SJCRH30 (cell line): ENCODE measurements at regions not wholly inside any gene's neighbourhood (a gene's known extent, or its start where the extent isn't known, plus 50 kb on each side); places are given as distances from the start of the nearest gene placed in this dataset.
"Not testable (repeated sequence)": the region's sequence is repeated elsewhere in the genome, so short reads cannot be mapped to it uniquely, and the experiment has no call there.

Experiments used
- DNase-seq, 2 experiments: peaks; one replicate each; pipeline ENCODE4 v3.0.0-alpha.2; 2015 to 2020
- H3K27ac ChIP-seq: fragments of 250-450 bp; sonication (Bioruptor Pico); 2 replicates; pipeline ENCODE4 v1.5.1; 2020; ENCODE audit warnings: mild to moderate bottlenecking, moderate library complexity
- H3K27me3 ChIP-seq: fragments of 250-450 bp; sonication (Bioruptor Pico); 2 replicates; pipeline ENCODE4 v1.5.1; 2020; ENCODE audit warnings: mild to moderate bottlenecking, moderate library complexity
- H3K36me3 ChIP-seq: fragments of 250-450 bp; sonication (Bioruptor Pico); 2 replicates; pipeline ENCODE4 v1.5.1; 2020; ENCODE audit warnings: mild to moderate bottlenecking, moderate library complexity
- H3K4me1 ChIP-seq: fragments of 250-450 bp; sonication (Bioruptor Pico); 2 replicates; pipeline ENCODE4 v1.5.1; 2020; ENCODE audit warnings: mild to moderate bottlenecking, moderate library complexity
- H3K4me3 ChIP-seq: fragments of 250-450 bp; sonication (Bioruptor Pico); 2 replicates; pipeline ENCODE4 v1.5.1; 2020; ENCODE audit warnings: mild to moderate bottlenecking, moderate library complexity
- H3K9me3 ChIP-seq: fragments of 250-450 bp; sonication (Bioruptor Pico); replicated peaks from 2 replicates; pipeline ENCODE4 v1.5.1; 2020; ENCODE audit warnings: mild to moderate bottlenecking, moderate library complexity

GRCh38 chr13:79987761-79988160 lies 353.2 kb downstream of the SPRY2 start:
- Histone ChIP-seq H3K27me3 (no peaks in the 10 kb centered on the region), H3K36me3 (no peaks in the 10 kb centered on the region), H3K9me3 (no peaks in the 10 kb centered on the region), H3K4me1 (no peaks in the 10 kb centered on the region), H3K4me3 (no peak overlapping the region), H3K27ac (no peak overlapping the region)
- DNase-seq, result no peak

GRCh38 chr13:79987323-79987722 lies 353.6 kb downstream of the SPRY2 start:
- Histone ChIP-seq H3K4me1 (no peaks in the 10 kb centered on the region), H3K27ac (no peak overlapping the region), H3K27me3 (no peaks in the 10 kb centered on the region), H3K36me3 (no peaks in the 10 kb centered on the region), H3K4me3 (no peak overlapping the region), H3K9me3 (no peaks in the 10 kb centered on the region)
- DNase-seq, result no peak

GRCh38 chr13:79986890-79987289 lies 354.0 kb downstream of the SPRY2 start:
- no peak overlapping the region for H3K27ac ChIP-seq
- no peak overlapping the region for H3K4me3 ChIP-seq
- no peaks in the 10 kb centered on the region for H3K36me3 ChIP-seq
- no peaks in the 10 kb centered on the region for H3K9me3 ChIP-seq
- H3K27me3 ChIP-seq, result no peaks in the 10 kb centered on the region
- DNase-seq, result no peak
- no peaks in the 10 kb centered on the region for H3K4me1 ChIP-seq

GRCh38 chr13:79974935-79975650 lies 365.8 kb downstream of the SPRY2 start:
- DNase-seq, H3K4me3 ChIP-seq, H3K36me3 ChIP-seq, H3K27ac ChIP-seq, H3K4me1 ChIP-seq, H3K27me3 ChIP-seq: not testable (repeated sequence)
- peaks cover 19% of the 10 kb centered on the region for H3K9me3 ChIP-seq

- Histone ChIP-seq H3K36me3 (no peaks in the 10 kb centered on the region), H3K9me3 (peaks cover 16% of the 10 kb centered on the region), H3K4me3 (no peak overlapping the region), H3K27me3 (no peaks in the 10 kb centered on the region), H3K4me1 (no peaks in the 10 kb centered on the region), H3K27ac (no peak overlapping the region)
- DNase-seq, result peak; percentile 11 to 44
Observed at GRCh38 chr13:79973533-79973963, 367.4 kb downstream of the SPRY2 start.

- no peaks in the 10 kb centered on the region for H3K4me1 ChIP-seq
- H3K36me3 ChIP-seq, result no peaks in the 10 kb centered on the region
- no peaks in the 10 kb centered on the region for H3K27me3 ChIP-seq
- no peak for DNase-seq
- no peak overlapping the region for H3K4me3 ChIP-seq
- no peak overlapping the region for H3K27ac ChIP-seq
- peaks cover 14% of the 10 kb centered on the region; the same call in 1 of the 2 replicates for H3K9me3 ChIP-seq
Observed at GRCh38 chr13:79972066-79972569, 368.8 kb downstream of the SPRY2 start.

- H3K27ac ChIP-seq, result no peak overlapping the region
- H3K36me3 ChIP-seq, result no peaks in the 10 kb centered on the region
- H3K4me1 ChIP-seq, result no peaks in the 10 kb centered on the region
- H3K4me3 ChIP-seq, result no peak overlapping the region
- DNase-seq, result no peak
- 0 out of 2 replicates have a peak, but pooled peaks cover 6% of the 10 kb centered on the region for H3K9me3 ChIP-seq
- no peaks in the 10 kb centered on the region for H3K27me3 ChIP-seq
Observed at GRCh38 chr13:79966493-79966895, 374.4 kb downstream of the SPRY2 start.

GRCh38 chr13:79966059-79966458 lies 374.9 kb downstream of the SPRY2 start:
- DNase-seq, result no peak
- Histone ChIP-seq H3K27ac (no peak overlapping the region), H3K27me3 (no peaks in the 10 kb centered on the region), H3K36me3 (no peaks in the 10 kb centered on the region), H3K4me1 (no peaks in the 10 kb centered on the region), H3K9me3 (0 out of 2 replicates have a peak, but pooled peaks cover 4% of the 10 kb centered on the region), H3K4me3 (no peak overlapping the region)

- Histone ChIP-seq H3K36me3 (no peaks in the 10 kb centered on the region; the same call in 1 of the 2 replicates), H3K27me3 (no peaks in the 10 kb centered on the region), H3K4me1 (no peaks in the 10 kb centered on the region), H3K27ac (no peak overlapping the region), H3K4me3 (no peak overlapping the region), H3K9me3 (peaks cover 2% of the 10 kb centered on the region; the same call in 1 of the 2 replicates)
- no peak for DNase-seq
Observed at GRCh38 chr13:79946556-79946955, 394.4 kb downstream of the SPRY2 start.

- H3K4me1 ChIP-seq, result no peaks in the 10 kb centered on the region
- H3K9me3 ChIP-seq, result no peaks in the 10 kb centered on the region
- H3K27me3 ChIP-seq, result no peaks in the 10 kb centered on the region
- H3K4me3 ChIP-seq, result no peak overlapping the region
- no peak for DNase-seq
- no peak overlapping the region for H3K27ac ChIP-seq
- H3K36me3 ChIP-seq, result no peaks in the 10 kb centered on the region
Observed at GRCh38 chr13:79943346-79944023, 397.4 kb downstream of the SPRY2 start.

- H3K9me3 ChIP-seq, result no peaks in the 10 kb centered on the region
- peaks cover 6% of the 10 kb centered on the region; the same call in 1 of the 2 replicates for H3K4me1 ChIP-seq
- H3K4me3 ChIP-seq, result no peak overlapping the region
- H3K27me3 ChIP-seq, result no peaks in the 10 kb centered on the region
- DNase-seq, result no peak
- no peak overlapping the region for H3K27ac ChIP-seq
- H3K36me3 ChIP-seq, result no peaks in the 10 kb centered on the region
Observed at GRCh38 chr13:79941752-79942151, 399.2 kb downstream of the SPRY2 start.

GRCh38 chr13:79939689-79940088 lies 401.2 kb downstream of the SPRY2 start:
- Histone ChIP-seq H3K36me3 (no peaks in the 10 kb centered on the region), H3K4me1 (peaks cover 24% of the 10 kb centered on the region), H3K27me3 (no peaks in the 10 kb centered on the region), H3K4me3 (no peak overlapping the region), H3K9me3 (no peaks in the 10 kb centered on the region), H3K27ac (no peak overlapping the region)
- no peak for DNase-seq

GRCh38 chr13:79937771-79938216 lies 403.1 kb downstream of the SPRY2 start:
- DNase-seq, result no peak
- H3K9me3 ChIP-seq, result no peaks in the 10 kb centered on the region
- no peak overlapping the region; the same call in 1 of the 2 replicates for H3K27ac ChIP-seq
- H3K36me3 ChIP-seq, result no peaks in the 10 kb centered on the region
- peaks cover 24% of the 10 kb centered on the region for H3K4me1 ChIP-seq
- no peak overlapping the region for H3K4me3 ChIP-seq
- no peaks in the 10 kb centered on the region for H3K27me3 ChIP-seq

GRCh38 chr13:79937311-79937710 lies 403.6 kb downstream of the SPRY2 start:
- no peaks in the 10 kb centered on the region for H3K36me3 ChIP-seq
- H3K27me3 ChIP-seq, result no peaks in the 10 kb centered on the region
- peaks cover 24% of the 10 kb centered on the region for H3K4me1 ChIP-seq
- no peak overlapping the region for H3K4me3 ChIP-seq
- no peak for DNase-seq
- peak overlapping the region; percentile 77 for H3K27ac ChIP-seq
- no peaks in the 10 kb centered on the region for H3K9me3 ChIP-seq

GRCh38 chr13:79936368-79937136 lies 404.4 kb downstream of the SPRY2 start:
- Histone ChIP-seq H3K27ac (peak overlapping the region; percentile 77), H3K4me3 (no peak overlapping the region), H3K4me1 (peaks cover 24% of the 10 kb centered on the region), H3K36me3 (no peaks in the 10 kb centered on the region), H3K27me3 (no peaks in the 10 kb centered on the region), H3K9me3 (no peaks in the 10 kb centered on the region)
- peak; percentile 60 to 74 for DNase-seq
